ENCODE measurements at regions not wholly inside any gene's neighbourhood (a gene's known extent, or its start where the extent isn't known, plus 50 kb on each side); places are given as distances from the start of the nearest gene placed in this dataset.

- TF ChIP-seq CTCF (IDR thresholded peaks at IDR 0.05) = no peak
- no peak overlapping the region for H3K27ac Mint-ChIP-seq
Observed at GRCh38 chr5:114957384-114957783, 212.3 kb downstream of the TRIM36 start.

GRCh38 chr5:114953565-114953964 is 216.1 kb downstream of the TRIM36 start:
- peaks cover 5% of the 10 kb centered on the region for H3K4me1 Mint-ChIP-seq
- H3K27ac Mint-ChIP-seq = no peak overlapping the region
- Histone ChIP-seq H4K20me1 (ENCODE audit: insufficient read depth, low read length) (no peaks in the 10 kb centered on the region), H3K27ac (ENCODE audit: low read depth in 1 of 2, low read length in 2 of 2) (no peak overlapping the region), H3K4me1 (ENCODE audit: control insufficient read depth in 1 of 2, insufficient read depth in 2 of 2, low read length in 2 of 2) (no peaks in the 10 kb centered on the region), H3K9me3 (replicated peaks in 1 of 2; ENCODE audit: control insufficient read depth in 1 of 2, insufficient read depth in 1 of 2, low read length in 2 of 2) (no peaks in the 10 kb centered on the region), H3K79me2 (ENCODE audit: insufficient read depth, low read length) (no peaks in the 10 kb centered on the region), H2AFZ (ENCODE audit: insufficient read depth, low read depth, low read length, poor library complexity, severe bottlenecking) (no peak overlapping the region), H3K9ac (ENCODE audit: insufficient read depth, low read length, poor library complexity, severe bottlenecking) (no peak overlapping the region), H3K4me3 (replicated peaks in 1 of 3; ENCODE audit: low read depth in 2 of 3, low read length in 3 of 3) (no peak overlapping the region), H3K4me2 (replicated peaks; ENCODE audit: extremely low read depth, low read length, poor library complexity, severe bottlenecking) (no peak overlapping the region), H3K27me3 (ENCODE audit: control insufficient read depth in 2 of 2, insufficient read depth in 2 of 2, low read length in 2 of 2) (no peaks in the 10 kb centered on the region), H3K36me3 (replicated peaks in 1 of 2; ENCODE audit: control insufficient read depth in 1 of 2, insufficient read depth in 2 of 2, low read length in 2 of 2) (no peaks in the 10 kb centered on the region)
- WGBS (ENCODE audit: insufficient coverage) = no CpG with 5 or more reads among the region's 2 CpGs
- H3K27me3 Mint-ChIP-seq (ENCODE audit: low read depth in 3 of 3) = peaks cover 0 to 2% (median 0%) of the 10 kb centered on the region in 3 donors
- TF ChIP-seq CTCF (IDR thresholded peaks at IDR 0.05) = no peak
- no peaks in the 10 kb centered on the region for H3K36me3 Mint-ChIP-seq
- intact Hi-C loops (cut with micrococcal nuclease) = no loop called here
- no peak overlapping the region for H3K4me3 Mint-ChIP-seq
- DNase-seq = no peak
- H3K9me3 Mint-ChIP-seq = peaks cover 2 to 20% (median 10%) of the 10 kb centered on the region in 7 donors

More at GRCh38 chr5:114957384-114957783, 212.3 kb downstream of the TRIM36 start:
- intact Hi-C loops (cut with micrococcal nuclease) = no loop called here
- WGBS (ENCODE audit: insufficient coverage) = 78% methylated on average over 5 of the region's 7 CpGs
- Mint-ChIP-seq H3K9me3 (peaks cover 2 to 23% (median 15%) of the 10 kb centered on the region in 7 donors), H3K27me3 (ENCODE audit: low read depth in 3 of 3) (peaks cover 0 to 2% (median 0%) of the 10 kb centered on the region in 3 donors), H3K4me1 (peaks cover 5% of the 10 kb centered on the region), H3K4me3 (no peak overlapping the region), H3K36me3 (no peaks in the 10 kb centered on the region)
- H2AFZ ChIP-seq (ENCODE audit: insufficient read depth, low read depth, low read length, poor library complexity, severe bottlenecking) = no peak overlapping the region
- no peaks in the 10 kb centered on the region for H3K27me3 ChIP-seq (ENCODE audit: control insufficient read depth in 2 of 2, insufficient read depth in 2 of 2, low read length in 2 of 2)
- no peaks in the 10 kb centered on the region for H3K36me3 ChIP-seq (replicated peaks in 1 of 2; ENCODE audit: control insufficient read depth in 1 of 2, insufficient read depth in 2 of 2, low read length in 2 of 2)
- no peak for DNase-seq
- H3K27ac ChIP-seq (ENCODE audit: low read depth in 1 of 2, low read length in 2 of 2) = no peak overlapping the region
- no peak overlapping the region for H3K9ac ChIP-seq (ENCODE audit: insufficient read depth, low read length, poor library complexity, severe bottlenecking)
- peaks cover 0 to 5% of the 10 kb centered on the region in 2 donors for H3K9me3 ChIP-seq (replicated peaks in 1 of 2; ENCODE audit: control insufficient read depth in 1 of 2, insufficient read depth in 1 of 2, low read length in 2 of 2)
- no peaks in the 10 kb centered on the region for H4K20me1 ChIP-seq (ENCODE audit: insufficient read depth, low read length)
- no peaks in the 10 kb centered on the region for H3K4me1 ChIP-seq (ENCODE audit: control insufficient read depth in 1 of 2, insufficient read depth in 2 of 2, low read length in 2 of 2)
- no peak overlapping the region for H3K4me3 ChIP-seq (replicated peaks in 1 of 3; ENCODE audit: low read depth in 2 of 3, low read length in 3 of 3)
- H3K4me2 ChIP-seq (replicated peaks; ENCODE audit: extremely low read depth, low read length, poor library complexity, severe bottlenecking) = no peak overlapping the region
- H3K79me2 ChIP-seq (ENCODE audit: insufficient read depth, low read length) = no peaks in the 10 kb centered on the region
